GM18519 (cell line): ENCODE measurements at regions not wholly inside any gene's neighbourhood (a gene's known extent, or its start where the extent isn't known, plus 50 kb on each side); places are given as distances from the start of the nearest gene placed in this dataset.

ENCODE experiments used
- ATAC-seq: cut with Tn5 transposase; IDR thresholded peaks from one replicate; pipeline ENCODE4 v1.9.1; 2021; ENCODE audit warnings: mild to moderate bottlenecking, moderate library complexity; ENCODE audit not compliant: unreplicated experiment, low FRiP score

GRCh38 chr12:125221602-125222001 lies 156.4 kb downstream of the AACS start:
- no peak for ATAC-seq

GRCh38 chr12:125222876-125223275 lies 157.6 kb downstream of the AACS start:
- no peak for ATAC-seq

GRCh38 chr12:125225641-125226040 lies 160.4 kb downstream of the AACS start:
- no peak for ATAC-seq

GRCh38 chr12:125228519-125229260 lies 163.5 kb downstream of the AACS start:
- no peak for ATAC-seq

GRCh38 chr12:125229878-125230530 lies 164.8 kb downstream of the AACS start:
- ATAC-seq = no peak

- ATAC-seq = no peak
Observed at GRCh38 chr12:125233319-125233718, 168.1 kb downstream of the AACS start.

- no peak for ATAC-seq
Observed at GRCh38 chr12:125239563-125239962, 174.3 kb downstream of the AACS start.

- ATAC-seq = no peak
Observed at GRCh38 chr12:125240717-125241116, 175.5 kb downstream of the AACS start.

GRCh38 chr12:125243811-125244210 lies 178.6 kb downstream of the AACS start:
- no peak for ATAC-seq

- ATAC-seq = no peak
Observed at GRCh38 chr12:125244338-125244737, 179.1 kb downstream of the AACS start.

- no peak for ATAC-seq
Observed at GRCh38 chr12:125245581-125246557, 180.6 kb downstream of the AACS start.

GRCh38 chr12:125247477-125247876 lies 182.2 kb downstream of the AACS start:
- ATAC-seq = no peak

- no peak for ATAC-seq
Observed at GRCh38 chr12:125249066-125249824, 184.0 kb downstream of the AACS start.

- no peak for ATAC-seq
Observed at GRCh38 chr12:125249932-125250331, 184.7 kb downstream of the AACS start.

GRCh38 chr12:125254236-125254635 lies 189.0 kb downstream of the AACS start:
- no peak for ATAC-seq

- no peak for ATAC-seq
Observed at GRCh38 chr12:125254856-125255255, 189.6 kb downstream of the AACS start.

- ATAC-seq = no peak
Observed at GRCh38 chr12:125255935-125256633, 190.8 kb downstream of the AACS start.

- no peak for ATAC-seq
Observed at GRCh38 chr12:125256634-125256936, 191.3 kb downstream of the AACS start.

GRCh38 chr12:125259178-125259867 lies 194.1 kb downstream of the AACS start:
- no peak for ATAC-seq
